Karpas-422 (cell line): ENCODE measurements at regions not wholly inside any gene's neighbourhood (a gene's known extent, or its start where the extent isn't known, plus 50 kb on each side); places are given as distances from the start of the nearest gene placed in this dataset.

Experiments used
- DNase-seq: peaks from one replicate; pipeline ENCODE4 v3.0.0-alpha.2; 2015
- H2AFZ ChIP-seq: fragments of 200-600 bp; sonication (generic); 2 replicates; pipeline ENCODE4 v1.6.1; 2014; ENCODE audit warnings: antibody characterized with exemption, low read length, mixed read lengths
- H3K27ac ChIP-seq: fragments of 200-600 bp; sonication (generic); 2 replicates; pipeline ENCODE4 v1.5.1; 2014; ENCODE audit warnings: mild to moderate bottlenecking, low read length, moderate library complexity
- H3K27me3 ChIP-seq: fragments of 200-600 bp; sonication (generic); 2 replicates; pipeline ENCODE4 v1.6.1; 2014; ENCODE audit warnings: low read length, mixed read lengths
- H3K36me3 ChIP-seq: fragments of 200-600 bp; sonication (generic); 2 replicates; pipeline ENCODE4 v1.6.1; 2014; ENCODE audit warnings: low read length, mixed read lengths; ENCODE audit not compliant: insufficient read depth
- H3K4me1 ChIP-seq: fragments of 200-600 bp; sonication (generic); 2 replicates; pipeline ENCODE4 v1.6.1; 2014; ENCODE audit warnings: mild to moderate bottlenecking, low read length, mixed read lengths
- H3K4me2 ChIP-seq: fragments of 200-600 bp; sonication (generic); 2 replicates; pipeline ENCODE4 v1.6.1; 2014; ENCODE audit warnings: low read length, low read depth, mild to moderate bottlenecking; ENCODE audit not compliant: poor library complexity, severe bottlenecking
- H3K4me3 ChIP-seq: fragments of 200-600 bp; sonication (generic); 2 replicates; pipeline ENCODE4 v1.5.1; 2014; ENCODE audit warnings: mild to moderate bottlenecking, antibody characterized with exemption, low read length, mixed read lengths
- H3K79me2 ChIP-seq: fragments of 200-600 bp; sonication (generic); 2 replicates; pipeline ENCODE4 v1.6.1; 2014; ENCODE audit warnings: mild to moderate bottlenecking, low read length, mixed read lengths
- H3K9ac ChIP-seq: fragments of 200-600 bp; sonication (generic); 2 replicates; pipeline ENCODE4 v1.6.0; 2014; ENCODE audit warnings: low read length
- H3K9me2 ChIP-seq: fragments of 200-600 bp; sonication (generic), shearing (Covaris generic); replicated peaks from 2 replicates; pipeline ENCODE4 v1.6.0; 2014; ENCODE audit warnings: mild to moderate bottlenecking, low read length, moderate library complexity; ENCODE audit not compliant: insufficient read depth
- H3K9me3 ChIP-seq: fragments of 300-700, 200-600 bp; sonication (generic); 2 replicates; pipeline ENCODE4 v1.6.1; 2014; ENCODE audit warnings: low read length, mixed read lengths
- H4K20me1 ChIP-seq: fragments of 200-600 bp; sonication (generic); 2 replicates; pipeline ENCODE4 v1.6.1; 2014; ENCODE audit warnings: mild to moderate bottlenecking, antibody characterized with exemption, low read length, low read depth; ENCODE audit not compliant: insufficient read depth

- Histone ChIP-seq H3K4me3 (no peak overlapping the region), H2AFZ (no peak overlapping the region), H3K36me3 (no peaks in the 10 kb centered on the region), H3K27me3 (no peaks in the 10 kb centered on the region), H3K9me2 (no peaks in the 10 kb centered on the region), H3K9me3 (no peaks in the 10 kb centered on the region), H3K4me1 (no peaks in the 10 kb centered on the region), H3K27ac (no peak overlapping the region), H3K79me2 (no peaks in the 10 kb centered on the region), H4K20me1 (no peaks in the 10 kb centered on the region), H3K9ac (no peak overlapping the region), H3K4me2 (no peak overlapping the region)
- no peak for DNase-seq
Observed at GRCh38 chr2:16151281-16151570, 210.9 kb downstream of the MYCN start.

GRCh38 chr2:16150456-16151280 is 210.3 kb downstream of the MYCN start:
- Histone ChIP-seq H3K9me2 (no peaks in the 10 kb centered on the region), H3K4me2 (no peak overlapping the region), H3K4me1 (no peaks in the 10 kb centered on the region), H2AFZ (no peak overlapping the region), H3K36me3 (no peaks in the 10 kb centered on the region), H3K27ac (no peak overlapping the region), H3K79me2 (no peaks in the 10 kb centered on the region), H3K9ac (no peak overlapping the region), H3K27me3 (no peaks in the 10 kb centered on the region), H3K9me3 (no peaks in the 10 kb centered on the region), H4K20me1 (no peaks in the 10 kb centered on the region), H3K4me3 (no peak overlapping the region)
- no peak for DNase-seq

- H3K27me3 ChIP-seq, result no peaks in the 10 kb centered on the region
Observed at GRCh38 chr2:16149349-16150243, 209.2 kb downstream of the MYCN start.

GRCh38 chr2:16148632-16149348 is 208.4 kb downstream of the MYCN start:
- DNase-seq, result no peak
- H3K4me2 ChIP-seq, result no peak overlapping the region

More at GRCh38 chr2:16149349-16150243, 209.2 kb downstream of the MYCN start:
- no peak overlapping the region for H3K4me2 ChIP-seq
- no peaks in the 10 kb centered on the region for H3K9me2 ChIP-seq
- H3K9me3 ChIP-seq, result no peaks in the 10 kb centered on the region
- no peak overlapping the region for H3K27ac ChIP-seq
- no peaks in the 10 kb centered on the region for H3K4me1 ChIP-seq
- no peaks in the 10 kb centered on the region for H3K36me3 ChIP-seq
- H3K79me2 ChIP-seq, result no peaks in the 10 kb centered on the region
- H3K4me3 ChIP-seq, result no peak overlapping the region
- no peak for DNase-seq
- no peak overlapping the region for H2AFZ ChIP-seq
- H3K9ac ChIP-seq, result no peak overlapping the region
- H4K20me1 ChIP-seq, result no peaks in the 10 kb centered on the region

GRCh38 chr2:16142383-16143361 is 202.3 kb downstream of the MYCN start:
- H3K4me1 ChIP-seq, result no peaks in the 10 kb centered on the region
- no peaks in the 10 kb centered on the region for H3K36me3 ChIP-seq
- DNase-seq, result no peak

More at GRCh38 chr2:16148632-16149348, 208.4 kb downstream of the MYCN start:
- Histone ChIP-seq H4K20me1 (no peaks in the 10 kb centered on the region), H3K79me2 (no peaks in the 10 kb centered on the region), H3K9ac (no peak overlapping the region), H3K4me3 (no peak overlapping the region), H3K27me3 (no peaks in the 10 kb centered on the region), H3K36me3 (no peaks in the 10 kb centered on the region), H3K27ac (no peak overlapping the region), H2AFZ (no peak overlapping the region), H3K9me2 (no peaks in the 10 kb centered on the region), H3K4me1 (no peaks in the 10 kb centered on the region), H3K9me3 (no peaks in the 10 kb centered on the region)

GRCh38 chr2:16141641-16141921 is 201.2 kb downstream of the MYCN start:
- H2AFZ ChIP-seq, result no peak overlapping the region

More at GRCh38 chr2:16142383-16143361, 202.3 kb downstream of the MYCN start:
- no peaks in the 10 kb centered on the region for H3K9me2 ChIP-seq
- H3K4me2 ChIP-seq, result no peak overlapping the region
- no peaks in the 10 kb centered on the region for H4K20me1 ChIP-seq
- no peak overlapping the region for H3K9ac ChIP-seq
- H2AFZ ChIP-seq, result no peak overlapping the region
- no peaks in the 10 kb centered on the region for H3K27me3 ChIP-seq
- no peaks in the 10 kb centered on the region for H3K79me2 ChIP-seq
- H3K4me3 ChIP-seq, result no peak overlapping the region
- no peaks in the 10 kb centered on the region for H3K9me3 ChIP-seq
- no peak overlapping the region for H3K27ac ChIP-seq

GRCh38 chr2:16140771-16141640 is 200.7 kb downstream of the MYCN start:
- no peak overlapping the region for H2AFZ ChIP-seq
- DNase-seq, result no peak
- H3K27ac ChIP-seq, result no peak overlapping the region
- no peaks in the 10 kb centered on the region for H3K36me3 ChIP-seq
- H3K4me1 ChIP-seq, result no peaks in the 10 kb centered on the region
- no peaks in the 10 kb centered on the region for H3K9me3 ChIP-seq
- H4K20me1 ChIP-seq, result no peaks in the 10 kb centered on the region
- H3K9me2 ChIP-seq, result no peaks in the 10 kb centered on the region
- no peak overlapping the region for H3K9ac ChIP-seq
- H3K4me3 ChIP-seq, result no peak overlapping the region
- H3K27me3 ChIP-seq, result no peaks in the 10 kb centered on the region
- H3K79me2 ChIP-seq, result no peaks in the 10 kb centered on the region
- H3K4me2 ChIP-seq, result no peak overlapping the region

More at GRCh38 chr2:16141641-16141921, 201.2 kb downstream of the MYCN start:
- no peaks in the 10 kb centered on the region for H3K36me3 ChIP-seq
- H3K9ac ChIP-seq, result no peak overlapping the region
- H3K4me3 ChIP-seq, result no peak overlapping the region
- H3K4me1 ChIP-seq, result no peaks in the 10 kb centered on the region
- no peak for DNase-seq
- no peaks in the 10 kb centered on the region for H3K9me3 ChIP-seq
- no peaks in the 10 kb centered on the region for H3K9me2 ChIP-seq
- no peak overlapping the region for H3K4me2 ChIP-seq
- H4K20me1 ChIP-seq, result no peaks in the 10 kb centered on the region
- no peaks in the 10 kb centered on the region for H3K79me2 ChIP-seq
- H3K27me3 ChIP-seq, result no peaks in the 10 kb centered on the region
- no peak overlapping the region for H3K27ac ChIP-seq
